OCI-LY3 (cell line): ENCODE measurements at regions not wholly inside any gene's neighbourhood (a gene's known extent, or its start where the extent isn't known, plus 50 kb on each side); places are given as distances from the start of the nearest gene placed in this dataset.
"Not testable (repeated sequence)": the region's sequence is repeated elsewhere in the genome, so short reads cannot be mapped to it uniquely, and the experiment has no call there.

Source experiments
- CTCF ChIP-seq: fragments of 200-600, 300-600 bp; sonication (generic); IDR thresholded peaks from 2 replicates; pipeline ENCODE4 v1.5.1; 2014; ENCODE audit warnings: antibody characterized with exemption, low read length, low read depth
- EZH2phosphoT487 ChIP-seq: fragments of 200-600 bp; shearing (Covaris generic); IDR thresholded peaks from 2 replicates; pipeline ENCODE4 v1.6.1; 2018; ENCODE audit warnings: antibody characterized with exemption, mixed run types, low read depth

- not testable (repeated sequence) for TF ChIP-seq CTCF, EZH2phosphoT487
These were observed 4091.5 kb upstream of the TPTE start for GRCh38 chr21:6429924-6430323.
